Stimulated activated CD4-positive, alpha-beta T cell treated with anti-CD3 and anti-CD28 coated beads, Interleukin-15, amount 100 ng/mL, for 24 hours (primary cell): ENCODE measurements at regions not wholly inside any gene's neighbourhood (a gene's known extent, or its start where the extent isn't known, plus 50 kb on each side); places are given as distances from the start of the nearest gene placed in this dataset.
"Not testable (repeated sequence)": the region's sequence is repeated elsewhere in the genome, so short reads cannot be mapped to it uniquely, and the experiment has no call there.

ENCODE experiments used
- DNase-seq: peaks from one replicate; pipeline ENCODE4 v3.0.0-alpha.2; 2020

- no peak for DNase-seq
These were observed 389.0 kb upstream of the SYNCRIP start for GRCh38 chr6:86031713-86032112.

- no peak for DNase-seq
These were observed 388.2 kb upstream of the SYNCRIP start for GRCh38 chr6:86030875-86031274.

GRCh38 chr6:86028776-86029175 is 386.1 kb upstream of the SYNCRIP start:
- DNase-seq, result no peak

GRCh38 chr6:86026890-86027289 is 384.2 kb upstream of the SYNCRIP start:
- not testable (repeated sequence) for DNase-seq

- no peak for DNase-seq
These were observed 374.6 kb upstream of the SYNCRIP start for GRCh38 chr6:86017236-86017635.

GRCh38 chr6:86016567-86016966 is 373.9 kb upstream of the SYNCRIP start:
- no peak for DNase-seq

GRCh38 chr6:86016077-86016476 is 373.4 kb upstream of the SYNCRIP start:
- DNase-seq, result no peak

- DNase-seq, result not testable (repeated sequence)
These were observed 370.3 kb upstream of the SYNCRIP start for GRCh38 chr6:86012991-86013390.

- DNase-seq, result no peak
These were observed 368.5 kb upstream of the SYNCRIP start for GRCh38 chr6:86010915-86011786.

- no peak for DNase-seq
These were observed 354.5 kb upstream of the SYNCRIP start for GRCh38 chr6:85997206-85997605.

GRCh38 chr6:85996034-85996375 is 353.3 kb upstream of the SYNCRIP start:
- DNase-seq, result no peak

GRCh38 chr6:85995339-85996033 is 352.8 kb upstream of the SYNCRIP start:
- no peak for DNase-seq

GRCh38 chr6:85986681-85987080 is 344.0 kb upstream of the SYNCRIP start:
- DNase-seq, result no peak

- DNase-seq, result no peak
These were observed 340.5 kb upstream of the SYNCRIP start for GRCh38 chr6:85983032-85983659.

- DNase-seq, result no peak
These were observed 335.0 kb upstream of the SYNCRIP start for GRCh38 chr6:85977661-85978060.

- no peak for DNase-seq
These were observed 333.3 kb upstream of the SYNCRIP start for GRCh38 chr6:85975957-85976356.

- DNase-seq, result no peak
These were observed 328.6 kb upstream of the SYNCRIP start for GRCh38 chr6:85971238-85971637.

GRCh38 chr6:85966828-85967227 is 324.1 kb upstream of the SYNCRIP start:
- DNase-seq, result no peak

- DNase-seq, result no peak
These were observed 319.1 kb upstream of the SYNCRIP start for GRCh38 chr6:85961746-85962145.

- DNase-seq, result no peak
These were observed 318.4 kb upstream of the SYNCRIP start for GRCh38 chr6:85961125-85961524.

GRCh38 chr6:85948481-85948880 is 305.8 kb upstream of the SYNCRIP start:
- no peak for DNase-seq

GRCh38 chr6:85945459-85946185 is 302.9 kb upstream of the SYNCRIP start:
- DNase-seq, result no peak

GRCh38 chr6:85944776-85945175 is 302.1 kb upstream of the SYNCRIP start:
- no peak for DNase-seq
